Right lobe of liver (tissue), 6 donors: ENCODE measurements at regions not wholly inside any gene's neighbourhood (a gene's known extent, or its start where the extent isn't known, plus 50 kb on each side); places are given as distances from the start of the nearest gene placed in this dataset.

Experiments
- ATAC-seq, 4 donors: fragments of 200-7000 bp; cut with Tn5 transposase; one replicate each; pipeline ENCODE4 v1.9.1; 2020; ENCODE audit warnings: mild to moderate bottlenecking in 4 of 4, moderate library complexity in 4 of 4
- DNase-seq, 3 donors: peaks; one replicate each; pipeline ENCODE4 v3.0.0-alpha.2; 2020
- H3K27ac ChIP-seq, 3 donors: fragments of 200-600 bp; one replicate each; pipeline ENCODE4 v1.8.0; 2022
- H3K27me3 ChIP-seq, 2 donors: fragments of 200-600 bp; one replicate each; pipeline ENCODE4 v1.8.0; 2022
- H3K36me3 ChIP-seq, 4 donors: fragments of 200-600 bp; sonication (generic) in 1 of 4; one replicate each; pipeline versions ENCODE4 v1.5.1 to v1.8.0; 2017 to 2022; ENCODE audit warnings: control low read depth in 1 of 4
- H3K4me1 ChIP-seq, 4 donors: fragments of 200-600 bp; sonication (generic) in 1 of 4; one replicate each; pipeline versions ENCODE4 v1.5.1 to v1.8.0; 2017 to 2022; ENCODE audit warnings: control low read depth in 1 of 4
- H3K4me3 ChIP-seq, 3 donors: fragments of 200-600 bp; one replicate each; pipeline ENCODE4 v1.8.0; 2022
- H3K9me3 ChIP-seq, 4 donors: fragments of 200-600 bp; sonication (generic) in 1 of 4; one replicate each; pipeline versions ENCODE4 v1.5.1 to v1.8.0; 2017 to 2022; ENCODE audit warnings: control low read depth in 1 of 4
- POLR2A ChIP-seq: fragments of 450-650 bp; IDR thresholded peaks from one replicate; pipeline ENCODE4 v1.6.1; 2017; ENCODE audit warnings: antibody characterized with exemption, mild to moderate bottlenecking
- WGBS: methylation state at CpG from one replicate; pipeline ENCODE4 v1.1.6; 2018; ENCODE audit warnings: low coverage, low lambda C conversion rate; ENCODE audit not compliant: insufficient coverage; ENCODE audit errors: missing lambda C conversion rate; 5-methylcytosine and 5-hydroxymethylcytosine counted together
- intact Hi-C, 2 donors: fragments of 100-400 bp; cut with DNase I; formaldehyde crosslinking; loops; one replicate each; pipeline versions ENCODE4 v1.11.2 to v1.14.1; 2022
- TF ChIP-seq, protein P1 (sequence below), 4 donors: fragments of 200-600 bp in 3 of 4; fragments of 450-650 bp in 1 of 4; IDR thresholded peaks; one replicate each; pipeline versions ENCODE4 v1.5.1 to v1.8.0; 2016 to 2022; ENCODE audit warnings: antibody characterized with exemption in 4 of 4, mild to moderate bottlenecking in 2 of 4
- donor health status: DM: no; HTN: yes; CAD: no.
- donor health status: DM: no; HTN: no; CAD: no.
- donor health status: DM: no; HTN: no; CAD: no.
- donor health status: DM: no; HTN: yes; CAD: no.
- donor health status: DM: no; HTN: yes; CAD: no.

DNA sequence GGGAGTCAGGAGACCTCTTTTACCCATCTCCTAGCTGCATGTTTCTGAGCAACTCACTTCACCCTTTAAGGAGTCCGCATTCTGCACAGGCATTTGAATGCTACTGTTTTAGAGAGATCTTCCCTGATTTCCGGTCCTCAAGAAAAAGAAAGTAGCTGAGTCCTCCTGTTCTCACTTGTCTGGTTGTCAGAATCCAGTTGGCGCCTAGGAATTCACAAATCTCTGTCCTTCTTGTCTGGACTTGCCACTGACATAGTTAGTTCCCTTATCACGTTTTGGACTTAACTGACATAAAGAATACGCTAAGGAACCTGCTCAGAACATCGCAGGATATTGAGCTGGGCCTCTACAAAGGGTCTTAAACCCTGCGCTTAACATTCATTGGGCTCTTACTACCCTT, 61.3 kb upstream of the OR5P2 start:
- no peak overlapping the region for H3K4me3 ChIP-seq
- no peak overlapping the region for H3K27ac ChIP-seq
- no peak for ATAC-seq
- no peak for DNase-seq
- intact Hi-C loops, result no loop called here
- H3K27me3 ChIP-seq, result no peaks in the 10 kb centered on the region
- no peaks in the 10 kb centered on the region for H3K36me3 ChIP-seq
- no peaks in the 10 kb centered on the region for H3K9me3 ChIP-seq
- TF ChIP-seq, protein P1, sequence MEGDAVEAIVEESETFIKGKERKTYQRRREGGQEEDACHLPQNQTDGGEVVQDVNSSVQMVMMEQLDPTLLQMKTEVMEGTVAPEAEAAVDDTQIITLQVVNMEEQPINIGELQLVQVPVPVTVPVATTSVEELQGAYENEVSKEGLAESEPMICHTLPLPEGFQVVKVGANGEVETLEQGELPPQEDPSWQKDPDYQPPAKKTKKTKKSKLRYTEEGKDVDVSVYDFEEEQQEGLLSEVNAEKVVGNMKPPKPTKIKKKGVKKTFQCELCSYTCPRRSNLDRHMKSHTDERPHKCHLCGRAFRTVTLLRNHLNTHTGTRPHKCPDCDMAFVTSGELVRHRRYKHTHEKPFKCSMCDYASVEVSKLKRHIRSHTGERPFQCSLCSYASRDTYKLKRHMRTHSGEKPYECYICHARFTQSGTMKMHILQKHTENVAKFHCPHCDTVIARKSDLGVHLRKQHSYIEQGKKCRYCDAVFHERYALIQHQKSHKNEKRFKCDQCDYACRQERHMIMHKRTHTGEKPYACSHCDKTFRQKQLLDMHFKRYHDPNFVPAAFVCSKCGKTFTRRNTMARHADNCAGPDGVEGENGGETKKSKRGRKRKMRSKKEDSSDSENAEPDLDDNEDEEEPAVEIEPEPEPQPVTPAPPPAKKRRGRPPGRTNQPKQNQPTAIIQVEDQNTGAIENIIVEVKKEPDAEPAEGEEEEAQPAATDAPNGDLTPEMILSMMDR (IDR thresholded peaks at IDR 0.05), result no peak
- no peak for TF ChIP-seq POLR2A
- WGBS, result 68% methylated on average over 7 of the region's 7 CpGs
- H3K4me1 ChIP-seq, result no peaks in the 10 kb centered on the region

DNA sequence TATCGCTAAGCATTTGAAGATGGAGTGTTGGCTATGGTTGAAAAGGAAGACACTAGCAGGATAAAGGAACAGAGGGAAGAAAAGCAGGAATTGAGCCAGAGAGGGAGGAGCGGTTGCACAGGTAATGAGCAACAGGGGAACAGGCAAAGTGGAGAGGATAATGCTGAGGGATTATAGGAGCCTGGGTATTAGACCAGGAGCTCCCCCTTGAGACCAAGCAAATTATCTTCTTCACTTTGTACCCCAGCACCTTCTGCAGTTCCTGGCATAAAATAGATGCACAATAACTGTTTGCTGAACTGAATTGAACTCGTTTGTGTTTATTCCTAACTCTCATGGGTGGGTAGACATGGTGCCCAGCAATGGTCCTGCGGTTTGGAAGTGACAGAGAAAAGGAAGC, 54.6 kb upstream of the OR5P2 start:
- intact Hi-C loops, result no loop called here
- no peaks in the 10 kb centered on the region for H3K36me3 ChIP-seq
- no peak overlapping the region for H3K27ac ChIP-seq
- H3K4me1 ChIP-seq, result no peaks in the 10 kb centered on the region
- H3K27me3 ChIP-seq, result no peaks in the 10 kb centered on the region
- H3K9me3 ChIP-seq, result no peaks in the 10 kb centered on the region
- DNase-seq, result no peak
- WGBS, result 53% methylated on average over 4 of the region's 4 CpGs
- no peak for ATAC-seq
- TF ChIP-seq, protein P1 (IDR thresholded peaks at IDR 0.05), result peak in 1 of 4 donors; percentile 6
- TF ChIP-seq POLR2A, result no peak
- H3K4me3 ChIP-seq, result no peak overlapping the region

DNA sequence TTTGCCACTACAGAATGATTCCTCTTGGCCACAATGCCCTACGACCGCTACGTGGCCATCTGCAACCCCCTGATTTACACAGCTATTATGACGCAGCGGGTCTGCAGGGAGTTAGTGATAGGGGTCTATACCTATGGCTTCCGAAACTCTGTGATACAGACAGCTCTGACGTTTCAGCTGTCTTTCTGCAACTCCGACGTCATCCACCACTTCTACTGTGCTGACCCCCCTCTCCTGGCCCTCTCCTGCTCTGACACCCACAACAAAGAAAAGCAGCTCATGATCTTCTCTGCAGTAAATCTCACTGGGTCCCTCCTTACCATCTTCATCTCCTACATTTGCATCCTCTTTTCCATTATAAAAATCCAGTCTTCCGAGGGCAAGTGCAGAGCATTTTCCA, 52.3 kb upstream of the OR5P2 start:
- TF ChIP-seq, protein P1 (IDR thresholded peaks at IDR 0.05), result no peak
- no peak for TF ChIP-seq POLR2A
- WGBS, result 61% methylated on average over 8 of the region's 10 CpGs
- H3K9me3 ChIP-seq, result no peaks in the 10 kb centered on the region
- no peaks in the 10 kb centered on the region for H3K36me3 ChIP-seq
- intact Hi-C loops, result no loop called here
- H3K4me1 ChIP-seq, result no peaks in the 10 kb centered on the region
- no peak overlapping the region for H3K27ac ChIP-seq
- H3K27me3 ChIP-seq, result no peaks in the 10 kb centered on the region
- no peak overlapping the region for H3K4me3 ChIP-seq
- no peak for ATAC-seq
- DNase-seq, result no peak
